Hindlimb muscle (tissue), 1 donor: ENCODE measurements at regions not wholly inside any gene's neighbourhood (a gene's known extent, or its start where the extent isn't known, plus 50 kb on each side); places are given as distances from the start of the nearest gene placed in this dataset.
"Not testable (repeated sequence)": the region's sequence is repeated elsewhere in the genome, so short reads cannot be mapped to it uniquely, and the experiment has no call there.

Source experiments
- DNase-seq: peaks from one replicate; pipeline ENCODE4 v3.0.0-alpha.2; 2013

GRCh38 chr3:94716326-94717018, 653.6 kb downstream of the NSUN3 start:
- DNase-seq, result no peak

GRCh38 chr3:94734206-94734605, 671.3 kb downstream of the NSUN3 start:
- no peak for DNase-seq

- no peak for DNase-seq
Measured at GRCh38 chr3:94735354-94735753, 672.5 kb downstream of the NSUN3 start.

GRCh38 chr3:94737116-94737515, 674.3 kb downstream of the NSUN3 start:
- no peak for DNase-seq

- no peak for DNase-seq
Measured at GRCh38 chr3:94739420-94739819, 676.6 kb downstream of the NSUN3 start.

- DNase-seq, result no peak
Measured at GRCh38 chr3:94758751-94759150, 695.9 kb downstream of the NSUN3 start.

GRCh38 chr3:94772402-94772801, 709.5 kb downstream of the NSUN3 start:
- DNase-seq, result no peak

GRCh38 chr3:94775746-94776145, 712.9 kb downstream of the NSUN3 start:
- DNase-seq, result no peak

GRCh38 chr3:94776401-94776915, 713.6 kb downstream of the NSUN3 start:
- DNase-seq, result no peak

- no peak for DNase-seq
Measured at GRCh38 chr3:94778289-94778688, 715.4 kb downstream of the NSUN3 start.

GRCh38 chr3:94778814-94779494, 716.1 kb downstream of the NSUN3 start:
- DNase-seq, result no peak

GRCh38 chr3:94779699-94780098, 716.8 kb downstream of the NSUN3 start:
- DNase-seq, result no peak

- no peak for DNase-seq
Measured at GRCh38 chr3:94784274-94784673, 721.4 kb downstream of the NSUN3 start.

- DNase-seq, result no peak
Measured at GRCh38 chr3:94787066-94787465, 724.2 kb downstream of the NSUN3 start.

GRCh38 chr3:94787734-94788270, 724.9 kb downstream of the NSUN3 start:
- DNase-seq, result no peak

- DNase-seq, result no peak
Measured at GRCh38 chr3:94794563-94794962, 731.7 kb downstream of the NSUN3 start.

- no peak for DNase-seq
Measured at GRCh38 chr3:94799420-94800060, 736.7 kb downstream of the NSUN3 start.

GRCh38 chr3:94811836-94812235, 749.0 kb downstream of the NSUN3 start:
- DNase-seq, result no peak

- DNase-seq, result no peak
Measured at GRCh38 chr3:94821241-94821640, 758.4 kb downstream of the NSUN3 start.

GRCh38 chr3:94822298-94822697, 759.4 kb downstream of the NSUN3 start:
- DNase-seq, result no peak

GRCh38 chr3:94846251-94846650, 783.4 kb downstream of the NSUN3 start:
- not testable (repeated sequence) for DNase-seq

- DNase-seq, result no peak
Measured at GRCh38 chr3:94862703-94863102, 799.8 kb downstream of the NSUN3 start.

- DNase-seq, result no peak
Measured at GRCh38 chr3:94869059-94869547, 806.2 kb downstream of the NSUN3 start.
